GM18517 (cell line): ENCODE measurements at regions not wholly inside any gene's neighbourhood (a gene's known extent, or its start where the extent isn't known, plus 50 kb on each side); places are given as distances from the start of the nearest gene placed in this dataset.
A peak's percentile ranks its signal among the peaks of the same experiment; 100 is the strongest.

Source experiments
- ATAC-seq: cut with Tn5 transposase; IDR thresholded peaks from one replicate; pipeline ENCODE4 v1.9.1; 2021; ENCODE audit warnings: mild to moderate bottlenecking, moderate library complexity; ENCODE audit not compliant: unreplicated experiment

DNA sequence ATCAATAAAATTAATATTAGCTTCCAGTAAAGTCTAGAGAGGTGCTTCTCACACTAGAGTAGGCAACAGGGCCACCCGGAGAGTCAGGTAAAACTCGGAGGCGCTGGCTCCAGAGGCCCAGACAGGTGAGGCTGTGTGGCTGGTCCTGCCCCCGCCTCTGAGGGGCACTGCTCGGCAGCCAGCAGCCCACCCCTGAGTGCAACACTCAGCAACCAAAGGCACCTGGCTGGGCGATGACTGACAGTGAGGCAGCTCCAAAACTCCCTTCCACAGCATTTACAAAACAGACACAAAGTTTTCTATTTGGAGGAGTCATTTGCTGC is 138.8 kb upstream of the ID2 start:
- ATAC-seq: no peak

- ATAC-seq: peak; percentile 80
These were observed 138.3 kb upstream of the ID2 start for GRCh38 chr2:8543383-8544170.

DNA sequence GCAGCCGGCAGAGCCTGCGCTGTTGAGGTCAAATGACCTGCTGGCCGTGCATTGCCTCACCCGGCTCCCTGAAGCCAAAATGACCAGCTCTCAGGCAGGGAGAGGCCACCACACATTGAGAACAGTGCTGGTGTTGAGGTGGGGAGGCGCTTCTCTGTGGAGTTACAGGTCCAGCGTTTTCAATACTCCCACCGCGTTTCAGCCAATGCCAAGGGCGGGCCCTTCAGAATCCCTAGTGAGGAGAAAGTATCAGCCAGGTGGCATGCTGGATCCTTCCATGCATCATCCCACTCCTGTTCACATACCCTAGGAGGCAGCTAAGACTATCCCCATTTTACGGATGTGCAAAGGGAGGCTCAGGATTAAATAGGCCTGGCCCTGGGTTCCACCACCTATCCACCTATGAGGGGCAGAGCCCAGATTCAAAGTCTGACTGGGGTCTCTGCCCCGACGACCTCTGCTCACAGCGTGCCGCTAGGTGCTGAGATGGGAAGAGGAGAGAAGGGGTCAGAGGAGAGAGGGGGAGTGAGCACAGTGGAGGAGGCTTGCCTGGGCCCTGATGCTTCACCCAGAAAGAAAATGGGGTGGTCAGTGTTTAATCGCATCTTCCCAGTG is 137.6 kb upstream of the ID2 start:
- no peak for ATAC-seq

- peak; percentile 59 for ATAC-seq
These were observed 136.8 kb upstream of the ID2 start for GRCh38 chr2:8544786-8545694.

GRCh38 chr2:8545695-8546611 is 135.9 kb upstream of the ID2 start:
- ATAC-seq: no peak

DNA sequence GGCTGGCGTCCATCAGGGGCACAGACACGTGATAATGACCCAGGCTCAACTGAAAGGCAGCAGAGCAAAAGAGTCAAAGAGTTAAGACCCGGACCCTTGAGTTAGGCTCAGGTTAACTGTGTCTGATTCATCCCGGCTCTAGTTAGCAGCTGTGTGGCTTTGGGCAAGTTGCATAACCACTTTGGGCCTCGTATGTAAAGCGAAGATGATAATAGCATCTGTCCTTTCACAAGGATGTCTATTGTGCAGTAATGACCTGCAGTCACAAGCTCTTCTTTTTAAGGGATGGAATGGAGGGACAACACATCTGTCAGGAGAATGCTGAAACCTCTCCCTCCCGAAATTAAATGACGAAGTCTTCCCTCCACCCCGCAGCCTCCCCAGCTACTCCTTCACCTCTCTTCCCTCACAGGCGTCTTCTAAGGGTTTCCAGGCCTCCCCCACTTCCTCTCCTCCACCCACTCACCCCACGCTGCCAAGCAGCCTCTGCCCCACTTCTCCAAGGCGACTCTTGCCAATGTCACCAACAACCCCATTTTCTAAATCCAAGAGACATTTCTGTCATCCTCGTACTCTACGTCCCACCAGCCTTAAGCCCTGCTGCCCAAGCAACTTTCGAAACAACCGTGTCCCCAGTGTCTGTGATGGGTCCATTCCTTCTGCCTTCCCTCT is 135.1 kb upstream of the ID2 start:
- ATAC-seq: no peak

DNA sequence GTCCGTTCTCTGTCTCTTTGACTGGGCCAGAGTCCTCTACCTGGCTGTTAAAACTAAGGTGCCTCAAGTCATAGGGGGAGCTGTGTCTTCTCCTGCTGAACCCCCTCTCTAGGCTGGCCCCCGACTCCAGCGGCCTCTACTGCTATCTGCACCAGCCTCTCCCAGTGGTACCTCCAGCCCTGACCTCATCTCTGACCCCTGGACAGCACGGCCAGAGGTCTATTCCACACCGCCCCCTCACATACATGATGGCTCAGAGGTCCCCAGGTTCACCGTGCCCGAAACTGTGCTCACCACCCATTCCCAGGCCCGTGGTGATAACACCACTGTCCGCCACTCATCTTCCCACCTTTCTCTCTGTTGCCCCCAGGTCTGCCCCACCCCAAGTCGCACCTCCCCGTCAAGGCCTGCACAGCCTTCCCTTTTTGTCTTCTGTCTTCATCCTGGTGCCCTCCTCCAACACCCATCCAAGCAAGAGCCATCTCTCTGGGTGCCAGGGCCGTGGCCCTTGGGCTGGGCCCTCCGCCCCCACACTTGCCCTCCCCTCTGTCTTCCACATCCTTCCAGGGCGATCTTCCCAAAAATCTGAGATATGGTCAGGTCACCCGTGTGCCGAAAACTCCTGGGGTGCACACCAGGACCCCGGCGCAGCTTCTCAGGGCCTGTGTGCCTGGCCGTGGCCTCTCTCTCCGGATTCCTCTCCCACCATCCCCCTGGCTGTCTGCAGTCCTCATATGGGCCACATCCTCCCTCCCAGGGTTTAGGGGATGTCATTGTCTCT is 134.4 kb upstream of the ID2 start:
- no peak for ATAC-seq

GRCh38 chr2:8548065-8548618 is 133.7 kb upstream of the ID2 start:
- no peak for ATAC-seq

- ATAC-seq: no peak
These were observed 133.2 kb upstream of the ID2 start for GRCh38 chr2:8548619-8549150.

GRCh38 chr2:8549273-8549922 is 132.5 kb upstream of the ID2 start:
- no peak for ATAC-seq

- no peak for ATAC-seq
These were observed 131.9 kb upstream of the ID2 start for GRCh38 chr2:8549942-8550341.

DNA sequence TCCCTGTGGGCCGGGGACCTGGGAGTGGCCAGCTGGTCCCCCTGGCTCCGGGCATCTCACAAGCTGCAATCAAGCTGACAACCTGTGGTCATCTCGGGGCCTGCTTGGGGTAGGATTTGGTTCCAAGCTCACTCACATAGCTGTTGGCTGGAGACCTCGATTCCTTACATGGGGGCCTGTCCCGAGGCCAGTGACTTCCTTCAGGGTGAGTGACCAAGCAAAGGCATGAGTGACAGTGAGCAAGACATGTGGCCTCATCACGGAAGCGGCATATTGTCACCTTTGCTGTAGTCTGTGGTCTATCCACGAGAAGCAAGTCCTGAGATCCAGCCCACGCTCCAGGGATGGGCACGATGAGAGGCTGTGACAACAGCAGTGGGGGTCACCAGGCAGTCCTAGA is 131.4 kb upstream of the ID2 start:
- ATAC-seq: no peak

- ATAC-seq: no peak
These were observed 130.8 kb upstream of the ID2 start for GRCh38 chr2:8550937-8551621.

- peak; percentile 64 for ATAC-seq
These were observed 130.2 kb upstream of the ID2 start for GRCh38 chr2:8551622-8552074.

DNA sequence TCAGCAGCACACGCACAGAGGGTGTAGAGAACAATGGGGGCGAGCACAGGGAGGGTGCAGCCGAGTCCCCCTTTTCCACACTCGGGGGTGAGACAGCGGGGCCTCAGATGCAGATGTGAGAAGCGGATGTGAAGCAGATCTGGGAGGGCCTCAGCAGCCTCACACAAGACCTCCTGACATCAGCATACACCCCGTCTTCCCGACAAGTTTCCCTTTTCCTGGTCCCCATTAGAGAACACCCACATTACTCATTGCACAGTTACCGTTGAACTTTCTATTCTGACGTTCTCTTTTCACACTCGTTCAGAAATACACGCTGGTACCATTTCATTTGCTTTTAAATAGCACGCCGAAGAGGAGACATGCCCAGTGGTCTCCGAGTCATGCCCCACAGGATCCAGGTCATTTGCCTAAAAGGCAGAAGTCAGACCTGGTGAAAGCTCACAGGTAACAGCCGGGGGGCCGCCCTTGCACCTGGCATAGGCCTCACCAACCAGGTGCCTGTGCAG is 129.5 kb upstream of the ID2 start:
- ATAC-seq: no peak

DNA sequence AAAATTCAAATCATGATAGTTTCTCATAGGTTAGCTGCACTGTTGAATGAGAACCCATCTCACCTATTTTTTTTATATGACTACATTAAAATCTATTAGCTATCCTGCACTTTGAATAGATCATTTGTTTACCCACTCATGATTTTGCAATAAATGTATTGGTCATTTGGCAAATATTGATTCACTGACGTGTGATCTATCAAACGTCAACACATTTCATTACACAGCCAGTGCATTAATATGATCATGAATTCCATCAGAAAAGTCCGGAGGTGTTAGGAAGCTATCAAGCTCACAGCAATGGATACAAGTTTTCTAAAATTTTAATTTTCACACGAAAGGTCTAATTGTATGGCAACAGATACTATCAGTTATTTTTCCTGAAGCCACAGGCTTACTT is 128.2 kb upstream of the ID2 start:
- ATAC-seq: no peak

- ATAC-seq: no peak
These were observed 127.5 kb upstream of the ID2 start for GRCh38 chr2:8554296-8554806.
